SH-SY5Y (cell line): ENCODE measurements at regions not wholly inside any gene's neighbourhood (a gene's known extent, or its start where the extent isn't known, plus 50 kb on each side); places are given as distances from the start of the nearest gene placed in this dataset.

Experiments used
- GATA2 ChIP-seq: IDR thresholded peaks from 2 replicates; pipeline ENCODE4 v1.6.1; 2011; ENCODE audit warnings: mild to moderate bottlenecking, low read depth, low read length
- GATA3 ChIP-seq: IDR thresholded peaks from 2 replicates; pipeline ENCODE4 v1.6.1; 2011; ENCODE audit warnings: low read depth, mild to moderate bottlenecking, low read length, moderate library complexity

DNA sequence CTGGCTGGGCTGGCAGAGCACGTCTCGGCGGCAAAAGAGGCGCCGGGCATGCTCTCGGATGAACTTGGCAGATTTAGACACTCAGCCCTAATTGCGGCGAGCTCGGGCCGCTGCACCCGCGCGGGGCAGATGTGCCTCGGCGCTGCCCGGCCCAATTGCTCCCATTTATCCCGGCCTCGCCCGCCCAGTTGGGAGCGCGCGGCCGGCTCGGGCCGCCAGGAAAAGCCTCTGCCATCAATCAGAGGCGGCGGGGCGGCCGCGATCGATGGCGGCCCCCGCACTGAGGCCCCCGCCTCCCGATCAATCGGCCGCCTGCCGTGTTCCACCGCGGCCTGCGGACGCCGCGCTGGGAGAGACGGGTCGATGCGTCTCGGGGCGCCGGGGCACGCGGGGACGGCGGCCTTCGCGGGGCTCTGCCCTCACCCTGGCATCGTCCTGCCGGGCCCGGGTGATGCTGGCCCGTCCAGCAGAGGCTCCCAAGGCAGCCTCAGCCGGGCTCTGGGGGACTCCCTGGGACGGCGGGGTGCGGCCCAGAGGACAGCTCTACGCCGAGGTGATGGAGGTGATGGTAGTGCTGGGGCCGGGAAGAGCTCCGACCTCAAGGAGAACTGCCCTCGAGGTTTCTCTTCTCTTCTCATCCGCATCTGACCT lies 200.9 kb upstream of the N4BP1 start:
- TF ChIP-seq GATA2 = no peak

DNA sequence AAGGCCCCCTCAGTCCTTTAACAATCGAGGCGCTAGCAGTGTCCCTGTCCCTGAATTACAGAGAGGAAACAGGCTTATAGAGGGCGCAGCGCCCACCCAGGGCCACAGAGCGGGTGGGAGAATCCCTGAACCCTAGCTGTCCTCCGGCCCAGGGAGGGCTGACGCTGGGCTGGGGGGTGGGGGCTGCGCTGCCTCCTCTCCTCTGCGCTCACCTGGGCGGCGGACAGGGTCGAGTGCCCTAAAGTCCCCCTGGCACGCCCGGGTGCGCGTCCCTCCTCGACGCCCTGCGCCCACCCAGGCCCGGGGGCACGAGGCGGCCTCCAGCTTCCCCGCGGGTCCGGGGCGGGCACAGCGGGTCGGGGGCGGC lies 200.4 kb upstream of the N4BP1 start:
- TF ChIP-seq GATA3 (no peak), GATA2 (no peak)

DNA sequence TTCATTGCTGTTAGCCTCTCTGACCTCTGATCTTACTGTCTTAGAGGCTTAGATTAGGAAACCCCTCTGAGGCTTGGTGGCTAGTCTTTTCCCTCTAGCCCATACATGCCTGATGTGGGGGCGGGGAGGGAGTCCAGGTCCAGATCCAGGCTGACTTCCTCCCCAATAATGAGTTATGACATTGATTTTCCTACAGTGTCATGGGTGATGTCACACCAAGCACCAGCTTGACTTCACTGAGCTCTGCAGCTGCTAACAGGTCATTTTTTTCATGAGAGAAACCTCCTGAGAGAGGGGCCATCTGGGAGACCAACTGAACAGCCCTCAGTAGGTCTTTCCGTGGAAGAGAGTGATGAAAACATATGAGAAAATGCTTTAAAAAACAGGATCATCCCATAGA lies 180.2 kb upstream of the N4BP1 start:
- no peak for TF ChIP-seq GATA3
- TF ChIP-seq GATA2 = no peak

DNA sequence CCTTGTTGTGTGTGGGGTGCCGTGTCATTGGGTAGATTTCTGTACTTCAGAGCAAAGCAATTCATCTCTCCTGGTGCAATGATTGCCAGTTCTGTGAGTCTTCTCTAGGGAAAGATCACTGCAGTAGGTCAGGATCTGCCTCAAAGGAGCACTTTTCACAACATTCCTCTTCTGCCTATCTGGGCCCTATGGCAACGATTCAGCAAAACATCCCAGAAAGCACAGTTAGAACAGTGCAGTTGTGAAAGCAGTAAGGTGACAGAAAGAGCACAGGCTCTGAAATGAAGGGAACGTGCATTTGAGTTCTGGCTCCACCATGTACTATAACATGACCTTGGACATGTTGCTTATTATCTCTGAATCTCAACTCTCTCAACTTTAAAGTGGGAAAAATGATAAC lies 178.5 kb upstream of the N4BP1 start:
- TF ChIP-seq GATA2 (no peak), GATA3 (no peak)

DNA sequence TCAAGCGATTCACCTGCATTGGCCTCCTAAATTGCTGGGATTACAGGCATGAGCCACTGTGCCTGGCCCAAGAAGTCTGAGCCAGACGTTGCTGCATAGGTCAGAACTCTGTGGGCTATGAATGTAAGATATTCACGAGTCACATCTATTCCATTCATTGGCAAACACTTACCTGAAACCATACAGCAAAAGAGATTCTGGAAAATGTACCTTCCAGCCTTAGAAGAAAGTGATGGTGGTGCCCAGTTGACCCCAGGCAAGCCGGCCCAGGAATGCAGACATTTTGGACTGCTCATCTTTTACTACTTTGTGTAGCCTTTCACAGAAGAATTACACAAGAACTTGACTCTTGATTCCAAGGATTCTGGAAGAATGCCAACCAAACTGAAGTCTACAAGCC lies 135.6 kb upstream of the N4BP1 start:
- no peak for TF ChIP-seq GATA3
- TF ChIP-seq GATA2 = no peak

DNA sequence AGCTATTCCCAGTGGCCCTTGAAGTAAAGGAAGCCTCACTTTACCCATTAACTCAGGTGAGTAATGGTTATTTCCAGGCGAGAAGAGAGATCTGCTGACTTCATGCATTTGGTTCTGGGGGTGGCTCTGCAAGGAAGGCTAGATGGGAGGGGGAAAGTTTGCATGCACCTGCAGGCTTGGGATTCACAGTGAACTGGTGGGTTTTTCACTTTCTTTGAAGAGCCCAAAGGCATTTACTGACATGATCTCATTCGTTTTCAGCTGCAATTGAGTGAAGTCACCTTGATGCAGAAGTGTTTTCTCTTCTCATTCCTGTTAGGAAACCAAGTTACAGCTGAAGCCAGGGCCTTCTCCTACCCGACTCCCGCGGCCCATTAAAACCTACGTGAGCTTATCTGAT lies 131.0 kb upstream of the N4BP1 start:
- TF ChIP-seq GATA2 (no peak), GATA3 (no peak)

DNA sequence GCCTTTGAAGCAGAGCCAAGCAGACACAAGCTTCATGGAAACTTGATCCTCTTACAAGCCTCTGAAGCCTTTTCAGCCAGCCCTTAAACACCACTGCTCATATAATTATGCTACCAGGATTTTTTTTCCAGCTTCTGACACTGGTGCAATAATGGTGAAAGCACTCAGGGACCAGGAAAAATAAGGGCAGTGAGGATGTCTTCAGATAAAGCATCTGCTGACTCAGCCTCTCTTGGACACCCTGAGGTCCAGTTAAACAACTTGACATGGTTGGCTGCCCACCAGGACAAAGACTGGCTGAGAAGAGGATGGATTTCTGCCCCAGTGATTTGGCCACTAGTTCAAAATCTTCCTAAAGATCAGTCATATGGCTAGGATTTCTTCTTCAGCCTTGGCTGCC lies 124.2 kb upstream of the N4BP1 start:
- TF ChIP-seq GATA2 = no peak
- no peak for TF ChIP-seq GATA3

DNA sequence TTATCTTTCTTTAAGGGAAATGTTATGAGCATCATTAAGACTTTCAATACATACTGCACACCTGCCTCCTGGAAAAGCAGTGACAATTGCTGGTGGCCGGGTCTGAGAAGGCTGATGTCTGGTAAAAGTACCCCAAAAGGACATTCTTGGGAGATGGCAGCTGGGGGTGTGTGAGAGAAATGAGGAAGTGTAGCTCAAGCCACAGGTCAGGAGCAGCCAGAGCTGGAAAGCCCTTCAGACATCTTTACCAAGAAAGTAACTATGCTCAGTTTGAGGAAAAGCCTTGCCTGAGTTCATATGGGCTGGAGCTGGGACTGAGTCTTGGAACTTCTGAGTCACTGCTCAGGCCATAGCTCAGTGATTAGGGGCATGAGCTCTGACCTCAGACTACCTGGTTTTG lies 94.7 kb upstream of the N4BP1 start:
- TF ChIP-seq GATA3 (no peak), GATA2 (no peak)

DNA sequence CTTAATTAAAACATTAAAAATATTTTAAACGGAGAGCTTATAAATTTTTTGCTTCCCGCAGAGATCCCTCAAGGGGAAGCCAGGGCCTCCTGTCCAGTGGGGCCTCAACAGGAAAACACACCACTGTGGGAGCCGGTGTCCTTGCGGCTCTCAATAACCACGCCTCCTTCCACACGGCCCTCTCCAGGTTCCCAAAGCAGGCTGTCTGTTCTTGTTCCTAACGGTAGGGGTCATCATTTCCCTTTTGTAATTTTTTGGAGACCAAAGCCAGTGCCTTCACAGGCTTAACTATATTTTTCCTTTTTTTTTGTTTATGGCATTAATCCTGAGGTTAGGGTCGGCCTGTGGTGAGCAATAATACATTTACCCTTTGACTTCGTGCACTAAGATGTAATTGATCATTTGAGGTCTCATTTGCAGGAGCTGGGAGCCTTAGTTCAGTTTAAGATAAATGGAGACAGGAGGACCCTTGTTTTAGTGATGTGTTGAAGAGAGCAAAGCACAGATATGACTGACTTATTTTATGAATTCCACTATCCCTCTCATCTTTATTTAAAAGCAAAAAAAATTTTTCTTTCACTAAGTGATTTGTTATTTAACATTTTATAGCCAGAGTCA lies 77.5 kb upstream of the N4BP1 start:
- no peak for TF ChIP-seq GATA3
- no peak for TF ChIP-seq GATA2

DNA sequence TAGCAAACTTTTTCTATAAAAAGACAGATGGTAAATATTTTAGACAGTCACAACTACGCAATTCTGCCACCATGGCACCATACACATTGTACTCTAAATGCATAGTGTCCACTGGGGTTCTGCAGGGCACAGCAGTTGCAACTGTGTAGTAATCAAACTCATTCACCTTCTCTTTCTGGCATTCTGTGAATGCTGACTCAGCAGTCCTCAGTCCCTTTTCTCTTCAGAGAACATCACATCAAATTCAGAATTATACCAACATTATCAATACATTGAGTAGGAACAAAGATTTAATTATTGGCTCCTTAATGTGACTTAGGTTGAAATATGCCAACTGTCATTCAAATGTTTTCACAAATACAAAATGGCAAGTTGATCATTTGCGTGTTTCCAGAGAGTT lies 74.2 kb upstream of the N4BP1 start:
- TF ChIP-seq GATA2 (no peak), GATA3 (no peak)

DNA sequence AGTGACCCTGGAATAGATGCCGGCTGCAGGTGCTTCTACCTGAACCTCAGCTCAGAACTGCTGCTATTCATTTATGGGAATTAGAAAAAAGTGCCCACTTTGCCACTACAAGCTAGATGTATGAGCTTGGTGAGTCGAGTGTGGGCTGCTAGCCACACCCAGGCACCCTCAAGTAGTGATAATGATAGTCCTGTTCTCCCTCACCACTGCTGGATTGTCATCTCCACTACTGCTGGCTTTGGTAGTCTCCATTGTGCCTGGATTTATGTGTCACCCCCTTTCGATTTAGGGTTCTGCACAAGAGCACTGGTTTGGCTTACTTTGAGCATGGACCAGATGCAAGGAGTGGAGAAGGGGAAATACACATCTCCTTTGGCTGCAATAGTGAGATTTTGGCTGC lies 73.0 kb upstream of the N4BP1 start:
- TF ChIP-seq GATA2 (no peak), GATA3 (no peak)

DNA sequence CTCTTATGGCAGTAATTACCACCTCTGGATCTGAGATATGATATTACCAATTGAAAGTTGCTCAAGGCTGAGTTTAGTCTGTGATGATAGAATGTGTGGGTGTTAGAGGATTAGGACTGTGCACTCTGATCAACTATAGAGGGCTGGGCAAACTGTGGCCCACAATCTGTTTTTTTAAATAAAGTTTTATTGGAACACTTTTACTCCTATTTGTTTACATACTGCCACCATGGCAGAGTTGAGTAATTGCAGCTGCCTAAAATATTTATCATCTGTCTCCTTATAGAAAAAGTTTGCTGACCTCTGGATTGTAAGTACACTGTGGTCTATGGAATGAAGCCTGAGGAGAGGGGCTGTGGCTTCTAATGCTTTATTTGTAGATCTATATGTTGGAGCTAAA lies 71.5 kb upstream of the N4BP1 start:
- TF ChIP-seq GATA2 (no peak), GATA3 (no peak)

DNA sequence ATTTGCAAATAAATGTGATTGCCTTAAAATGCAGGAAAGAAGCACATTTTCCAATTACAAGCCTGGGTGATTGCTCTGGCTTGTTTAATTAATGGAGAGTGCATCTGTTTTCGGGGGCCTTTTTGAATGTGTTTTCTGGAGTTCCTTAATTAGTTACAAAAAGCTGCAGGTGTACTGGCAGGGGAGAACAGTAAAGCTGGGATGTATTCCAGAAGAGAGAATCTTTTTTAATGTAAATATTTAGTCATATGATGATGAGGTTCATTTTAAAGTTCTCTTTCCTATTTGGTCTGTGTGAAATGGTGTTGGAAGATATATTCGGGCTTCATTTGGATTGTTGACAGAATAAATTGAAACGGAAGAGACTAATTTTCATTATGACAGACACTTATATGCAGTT lies 70.9 kb upstream of the N4BP1 start:
- TF ChIP-seq GATA2 (no peak), GATA3 (no peak)

DNA sequence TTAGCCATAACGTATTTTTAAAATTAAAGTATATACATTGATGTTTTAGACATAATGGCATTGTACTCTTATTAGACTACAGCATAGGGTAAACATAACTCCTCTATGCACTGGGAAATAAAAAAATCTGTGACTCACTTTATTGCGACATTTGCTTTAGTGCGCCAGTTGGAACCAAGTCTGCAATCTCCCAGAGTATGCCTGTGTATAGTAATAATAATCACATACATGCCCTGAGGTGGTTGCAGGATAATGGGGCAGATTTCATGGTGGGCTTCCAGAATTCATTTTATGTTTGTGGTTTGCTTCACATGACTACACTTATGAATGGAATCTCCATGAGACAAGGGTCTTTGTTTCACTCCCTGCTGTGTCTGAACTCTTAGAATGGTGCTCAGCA lies 66.9 kb upstream of the N4BP1 start:
- TF ChIP-seq GATA3 (no peak), GATA2 (no peak)

DNA sequence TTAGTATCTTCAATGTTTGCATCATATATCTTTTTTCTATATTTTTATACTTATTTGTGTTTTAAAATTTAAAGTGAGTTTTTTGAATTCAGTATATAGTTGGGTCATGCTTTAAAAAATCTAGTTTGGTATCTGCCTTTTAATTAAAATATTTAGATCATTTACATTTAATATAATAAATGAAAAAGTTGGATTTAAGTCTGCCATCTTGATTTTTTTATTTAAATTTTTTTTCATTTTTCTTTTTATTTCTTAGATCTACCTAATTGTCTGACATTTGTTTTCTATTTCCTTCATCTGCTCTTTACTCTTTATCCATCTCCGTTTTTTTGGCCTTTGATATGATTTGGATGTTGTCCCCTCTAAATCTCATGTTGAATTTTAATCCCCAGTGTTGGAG lies 50.0 kb upstream of the N4BP1 start:
- TF ChIP-seq GATA3 (no peak), GATA2 (no peak)
